Liver (tissue), 8 donors: ENCODE measurements at regions not wholly inside any gene's neighbourhood (a gene's known extent, or its start where the extent isn't known, plus 50 kb on each side); places are given as distances from the start of the nearest gene placed in this dataset.

ENCODE experiments used
- DNase-seq: peaks from one replicate; pipeline ENCODE4 v3.0.0-alpha.2; 2017; ENCODE audit warnings: low spot score
- H3K27ac ChIP-seq, 2 donors: one replicate each; pipeline ENCODE4 v1.7.0; 2013; ENCODE audit warnings: inconsistent platforms in 2 of 2, low read length in 2 of 2, control low read depth in 1 of 2, low read depth in 1 of 2, mild to moderate bottlenecking in 1 of 2
- H3K27me3 ChIP-seq, 4 donors: one replicate each; pipeline versions ENCODE4 v1.6.1 to v1.7.0; 2013; ENCODE audit warnings: low read length in 3 of 4, inconsistent platforms in 1 of 4, mild to moderate bottlenecking in 1 of 4, moderate library complexity in 1 of 4; ENCODE audit not compliant: control insufficient read depth in 4 of 4, insufficient read depth in 4 of 4
- H3K36me3 ChIP-seq, 4 donors: one replicate each; pipeline versions ENCODE4 v1.6.1 to v1.7.0; 2013; ENCODE audit warnings: low read length in 3 of 4, mild to moderate bottlenecking in 3 of 4, low read depth in 1 of 4, moderate library complexity in 1 of 4; ENCODE audit not compliant: control insufficient read depth in 4 of 4, insufficient read depth in 3 of 4
- H3K4me1 ChIP-seq, 4 donors: one replicate each; pipeline versions ENCODE4 v1.6.1 to v1.7.0; 2013; ENCODE audit warnings: low read length in 3 of 4, mild to moderate bottlenecking in 3 of 4, moderate library complexity in 1 of 4; ENCODE audit not compliant: control insufficient read depth in 4 of 4, insufficient read depth in 4 of 4
- H3K4me3 ChIP-seq, 3 donors: one replicate each; pipeline versions ENCODE4 v1.6.1 to v1.7.0; 2013; ENCODE audit warnings: low read length in 3 of 3, control low read depth in 1 of 3, low read depth in 1 of 3, mild to moderate bottlenecking in 1 of 3
- H3K9ac ChIP-seq, 2 donors: one replicate each; pipeline ENCODE4 v1.7.0; 2013; ENCODE audit warnings: low read length in 2 of 2, mild to moderate bottlenecking in 2 of 2, moderate library complexity in 2 of 2, control low read depth in 1 of 2, low read depth in 1 of 2
- H3K9me3 ChIP-seq, 4 donors: one replicate each; pipeline versions ENCODE4 v1.6.1 to v1.7.0; 2013; ENCODE audit warnings: low read length in 3 of 4; ENCODE audit not compliant: control insufficient read depth in 4 of 4
- EGR1 ChIP-seq, 2 donors: IDR thresholded peaks; 2 replicates each; pipeline ENCODE4 v1.6.1; 2016 to 2018; ENCODE audit warnings: antibody characterized with exemption in 2 of 2, low read depth in 2 of 2
- FOXA1 ChIP-seq: IDR thresholded peaks from 2 replicates; pipeline ENCODE4 v1.6.1; 2016; ENCODE audit warnings: antibody characterized with exemption
- FOXA2 ChIP-seq: IDR thresholded peaks from 2 replicates; pipeline ENCODE4 v1.6.1; 2016; ENCODE audit warnings: antibody characterized with exemption
- GABPA ChIP-seq, 2 donors: IDR thresholded peaks in 1 of 2; conservative IDR thresholded peaks in 1 of 2; 2 replicates each; pipeline ENCODE4 v1.6.1; 2016; ENCODE audit warnings: antibody characterized with exemption in 2 of 2, mild to moderate bottlenecking in 1 of 2, moderate library complexity in 1 of 2
- HNF4A ChIP-seq, 2 donors: conservative IDR thresholded peaks; 2 replicates each; pipeline ENCODE4 v1.6.1; 2016; ENCODE audit warnings: antibody characterized with exemption in 2 of 2, mild to moderate bottlenecking in 2 of 2
- HNF4G ChIP-seq: IDR thresholded peaks from 2 replicates; pipeline ENCODE4 v1.6.1; 2016; ENCODE audit warnings: antibody characterized with exemption
- JUND ChIP-seq, 2 donors: IDR thresholded peaks; 2 replicates each; pipeline ENCODE4 v1.6.1; 2016; ENCODE audit warnings: antibody characterized with exemption in 2 of 2
- NR2F2 ChIP-seq: IDR thresholded peaks from 2 replicates; pipeline ENCODE4 v1.6.1; 2016; ENCODE audit warnings: antibody characterized with exemption
- RAD21 ChIP-seq, 2 donors: IDR thresholded peaks; 2 replicates each; pipeline ENCODE4 v1.6.1; 2016; ENCODE audit warnings: antibody characterized with exemption in 2 of 2, mild to moderate bottlenecking in 2 of 2
- RXRA ChIP-seq, 2 donors: IDR thresholded peaks; 2 replicates each; pipeline ENCODE4 v1.6.1; 2017 to 2018; ENCODE audit warnings: antibody characterized with exemption in 2 of 2, mild to moderate bottlenecking in 1 of 2
- SP1 ChIP-seq: IDR thresholded peaks from 2 replicates; pipeline ENCODE4 v1.6.1; 2018; ENCODE audit warnings: antibody characterized with exemption, mild to moderate bottlenecking
- TAF1 ChIP-seq: conservative IDR thresholded peaks from 2 replicates; pipeline ENCODE4 v1.6.1; 2016; ENCODE audit warnings: antibody characterized with exemption, mild to moderate bottlenecking
- YY1 ChIP-seq: IDR thresholded peaks from 2 replicates; pipeline ENCODE4 v1.6.1; 2016; ENCODE audit warnings: antibody characterized with exemption, mild to moderate bottlenecking
- WGBS: extraction: QIAGEN DNeasy Blood & Tissue Kit; methylation state at CpG from one replicate; pipeline ENCODE4 v1.1.7; 2013; 5-methylcytosine and 5-hydroxymethylcytosine counted together
- TF ChIP-seq, protein P1 (sequence below): fragments of 150-350 bp; IDR thresholded peaks from 2 replicates; pipeline ENCODE4 v1.5.1; 2017; ENCODE audit warnings: improper control_type of control experiment, low read depth, low read length; ENCODE audit not compliant: missing input control
- TF ChIP-seq, protein P2 (sequence below): IDR thresholded peaks from 2 replicates; pipeline ENCODE4 v1.6.1; 2016; ENCODE audit warnings: antibody characterized with exemption
- TF ChIP-seq, protein P3 (sequence below): IDR thresholded peaks from 2 replicates; pipeline ENCODE4 v1.6.1; 2016; ENCODE audit warnings: antibody characterized with exemption, mild to moderate bottlenecking
- TF ChIP-seq, protein P4 (sequence below): IDR thresholded peaks from 2 replicates; pipeline ENCODE4 v1.6.1; 2016; ENCODE audit warnings: antibody characterized with exemption
- TF ChIP-seq, protein P5 (sequence below): IDR thresholded peaks from 2 replicates; pipeline ENCODE4 v1.6.1; 2016; ENCODE audit warnings: antibody characterized with exemption
- donor health status: healthy.
- donor health status: healthy.
- donor health status: healthy.
- donor health status: healthy.
- donor health status: healthy.

DNA sequence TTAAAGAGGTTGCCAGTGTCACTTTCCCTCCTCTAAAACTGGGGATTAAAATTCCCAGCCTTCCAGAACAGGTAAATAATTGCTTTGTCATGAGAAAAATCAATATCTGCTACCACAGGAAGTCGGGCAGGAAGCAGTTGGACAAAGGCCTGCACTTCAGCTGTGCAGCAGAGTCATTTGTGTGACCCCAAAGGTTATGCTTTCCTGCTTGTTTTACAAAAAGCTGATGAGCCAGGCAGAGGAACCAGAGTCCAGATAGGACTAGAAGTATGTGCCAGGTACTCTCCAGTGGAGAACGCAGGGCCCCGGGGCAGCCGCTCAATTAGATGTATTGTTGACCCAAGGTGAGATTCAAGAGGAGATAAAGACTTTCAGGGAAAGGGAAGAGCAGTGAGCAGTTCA, 117.1 kb upstream of the FRMD6 start:
- Histone ChIP-seq H3K4me1 (peaks cover 0 to 18% (median 6%) of the 10 kb centered on the region in 4 donors), H3K27ac (peak overlapping the region; percentile 51 to 55), H3K36me3 (no peaks in the 10 kb centered on the region), H3K4me3 (no peak overlapping the region), H3K27me3 (no peaks in the 10 kb centered on the region), H3K9me3 (no peaks in the 10 kb centered on the region), H3K9ac (no peak overlapping the region)
- no peak for TF ChIP-seq FOXA2
- peak; percentile 80 to 86 for TF ChIP-seq JUND (IDR thresholded peaks at IDR 0.05)
- peak; percentile 81 for TF ChIP-seq YY1
- TF ChIP-seq, protein P1, sequence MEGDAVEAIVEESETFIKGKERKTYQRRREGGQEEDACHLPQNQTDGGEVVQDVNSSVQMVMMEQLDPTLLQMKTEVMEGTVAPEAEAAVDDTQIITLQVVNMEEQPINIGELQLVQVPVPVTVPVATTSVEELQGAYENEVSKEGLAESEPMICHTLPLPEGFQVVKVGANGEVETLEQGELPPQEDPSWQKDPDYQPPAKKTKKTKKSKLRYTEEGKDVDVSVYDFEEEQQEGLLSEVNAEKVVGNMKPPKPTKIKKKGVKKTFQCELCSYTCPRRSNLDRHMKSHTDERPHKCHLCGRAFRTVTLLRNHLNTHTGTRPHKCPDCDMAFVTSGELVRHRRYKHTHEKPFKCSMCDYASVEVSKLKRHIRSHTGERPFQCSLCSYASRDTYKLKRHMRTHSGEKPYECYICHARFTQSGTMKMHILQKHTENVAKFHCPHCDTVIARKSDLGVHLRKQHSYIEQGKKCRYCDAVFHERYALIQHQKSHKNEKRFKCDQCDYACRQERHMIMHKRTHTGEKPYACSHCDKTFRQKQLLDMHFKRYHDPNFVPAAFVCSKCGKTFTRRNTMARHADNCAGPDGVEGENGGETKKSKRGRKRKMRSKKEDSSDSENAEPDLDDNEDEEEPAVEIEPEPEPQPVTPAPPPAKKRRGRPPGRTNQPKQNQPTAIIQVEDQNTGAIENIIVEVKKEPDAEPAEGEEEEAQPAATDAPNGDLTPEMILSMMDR, result no peak
- TF ChIP-seq HNF4A (conservative IDR thresholded peaks at IDR 0.05), result peak; percentile 91
- peak; percentile 64 to 75 for TF ChIP-seq RAD21 (IDR thresholded peaks at IDR 0.05)
- peak; percentile 92 for TF ChIP-seq SP1
- TF ChIP-seq, protein P2, sequence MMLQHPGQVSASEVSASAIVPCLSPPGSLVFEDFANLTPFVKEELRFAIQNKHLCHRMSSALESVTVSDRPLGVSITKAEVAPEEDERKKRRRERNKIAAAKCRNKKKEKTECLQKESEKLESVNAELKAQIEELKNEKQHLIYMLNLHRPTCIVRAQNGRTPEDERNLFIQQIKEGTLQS, result peak; percentile 38
- TF ChIP-seq FOXA1, result peak; percentile 48
- TF ChIP-seq TAF1, result peak; percentile 41
- TF ChIP-seq NR2F2, result peak; percentile 98
- TF ChIP-seq RXRA (IDR thresholded peaks at IDR 0.05), result peak; percentile 89 to 93
- TF ChIP-seq HNF4G, result peak; percentile 74
- TF ChIP-seq, protein P3, sequence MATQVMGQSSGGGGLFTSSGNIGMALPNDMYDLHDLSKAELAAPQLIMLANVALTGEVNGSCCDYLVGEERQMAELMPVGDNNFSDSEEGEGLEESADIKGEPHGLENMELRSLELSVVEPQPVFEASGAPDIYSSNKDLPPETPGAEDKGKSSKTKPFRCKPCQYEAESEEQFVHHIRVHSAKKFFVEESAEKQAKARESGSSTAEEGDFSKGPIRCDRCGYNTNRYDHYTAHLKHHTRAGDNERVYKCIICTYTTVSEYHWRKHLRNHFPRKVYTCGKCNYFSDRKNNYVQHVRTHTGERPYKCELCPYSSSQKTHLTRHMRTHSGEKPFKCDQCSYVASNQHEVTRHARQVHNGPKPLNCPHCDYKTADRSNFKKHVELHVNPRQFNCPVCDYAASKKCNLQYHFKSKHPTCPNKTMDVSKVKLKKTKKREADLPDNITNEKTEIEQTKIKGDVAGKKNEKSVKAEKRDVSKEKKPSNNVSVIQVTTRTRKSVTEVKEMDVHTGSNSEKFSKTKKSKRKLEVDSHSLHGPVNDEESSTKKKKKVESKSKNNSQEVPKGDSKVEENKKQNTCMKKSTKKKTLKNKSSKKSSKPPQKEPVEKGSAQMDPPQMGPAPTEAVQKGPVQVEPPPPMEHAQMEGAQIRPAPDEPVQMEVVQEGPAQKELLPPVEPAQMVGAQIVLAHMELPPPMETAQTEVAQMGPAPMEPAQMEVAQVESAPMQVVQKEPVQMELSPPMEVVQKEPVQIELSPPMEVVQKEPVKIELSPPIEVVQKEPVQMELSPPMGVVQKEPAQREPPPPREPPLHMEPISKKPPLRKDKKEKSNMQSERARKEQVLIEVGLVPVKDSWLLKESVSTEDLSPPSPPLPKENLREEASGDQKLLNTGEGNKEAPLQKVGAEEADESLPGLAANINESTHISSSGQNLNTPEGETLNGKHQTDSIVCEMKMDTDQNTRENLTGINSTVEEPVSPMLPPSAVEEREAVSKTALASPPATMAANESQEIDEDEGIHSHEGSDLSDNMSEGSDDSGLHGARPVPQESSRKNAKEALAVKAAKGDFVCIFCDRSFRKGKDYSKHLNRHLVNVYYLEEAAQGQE, result peak; percentile 76
- TF ChIP-seq, protein P4, sequence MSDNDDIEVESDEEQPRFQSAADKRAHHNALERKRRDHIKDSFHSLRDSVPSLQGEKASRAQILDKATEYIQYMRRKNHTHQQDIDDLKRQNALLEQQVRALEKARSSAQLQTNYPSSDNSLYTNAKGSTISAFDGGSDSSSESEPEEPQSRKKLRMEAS, result peak; percentile 92
- peak; percentile 82 to 88 for TF ChIP-seq GABPA (IDR thresholded peaks at IDR 0.05 in 1 of 2, conservative IDR thresholded peaks at IDR 0.05 in 1 of 2)
- peak; percentile 68 to 70 for TF ChIP-seq EGR1 (IDR thresholded peaks at IDR 0.05; ENCODE audit: low read depth in 2 of 2)
- TF ChIP-seq, protein P5, sequence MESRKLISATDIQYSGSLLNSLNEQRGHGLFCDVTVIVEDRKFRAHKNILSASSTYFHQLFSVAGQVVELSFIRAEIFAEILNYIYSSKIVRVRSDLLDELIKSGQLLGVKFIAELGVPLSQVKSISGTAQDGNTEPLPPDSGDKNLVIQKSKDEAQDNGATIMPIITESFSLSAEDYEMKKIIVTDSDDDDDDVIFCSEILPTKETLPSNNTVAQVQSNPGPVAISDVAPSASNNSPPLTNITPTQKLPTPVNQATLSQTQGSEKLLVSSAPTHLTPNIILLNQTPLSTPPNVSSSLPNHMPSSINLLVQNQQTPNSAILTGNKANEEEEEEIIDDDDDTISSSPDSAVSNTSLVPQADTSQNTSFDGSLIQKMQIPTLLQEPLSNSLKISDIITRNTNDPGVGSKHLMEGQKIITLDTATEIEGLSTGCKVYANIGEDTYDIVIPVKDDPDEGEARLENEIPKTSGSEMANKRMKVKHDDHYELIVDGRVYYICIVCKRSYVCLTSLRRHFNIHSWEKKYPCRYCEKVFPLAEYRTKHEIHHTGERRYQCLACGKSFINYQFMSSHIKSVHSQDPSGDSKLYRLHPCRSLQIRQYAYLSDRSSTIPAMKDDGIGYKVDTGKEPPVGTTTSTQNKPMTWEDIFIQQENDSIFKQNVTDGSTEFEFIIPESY, result peak; percentile 69
- peak; percentile 43 for DNase-seq
- WGBS, result 18% methylated on average over 4 of the region's 4 CpGs
